GM12891 (cell line): ENCODE measurements at regions not wholly inside any gene's neighbourhood (a gene's known extent, or its start where the extent isn't known, plus 50 kb on each side); places are given as distances from the start of the nearest gene placed in this dataset.

Experiments
- POLR2A ChIP-seq: IDR thresholded peaks from 2 replicates; pipeline ENCODE4 v1.6.1; 2011; ENCODE audit warnings: low read depth, low read length, control low read depth
- POLR2AphosphoS5 ChIP-seq: IDR thresholded peaks from 2 replicates; pipeline ENCODE4 v1.6.1; 2011; ENCODE audit warnings: low read depth, low read length, control low read depth
- POU2F2 ChIP-seq: IDR thresholded peaks from 2 replicates; pipeline ENCODE4 v1.6.1; 2011; ENCODE audit warnings: low read depth, mild to moderate bottlenecking, control low read depth, low read length, moderate library complexity
- SPI1 ChIP-seq: IDR thresholded peaks from 2 replicates; pipeline ENCODE4 v1.6.1; 2011; ENCODE audit warnings: low read depth, low read length, control low read depth
- TAF1 ChIP-seq: IDR thresholded peaks from 2 replicates; pipeline ENCODE4 v1.6.1; 2011; ENCODE audit warnings: low read depth, low read length, control low read depth

- TF ChIP-seq POLR2A, result no peak
- no peak for TF ChIP-seq SPI1
- TF ChIP-seq POLR2AphosphoS5, result no peak
- no peak for TF ChIP-seq TAF1
- no peak for TF ChIP-seq POU2F2
Observed at GRCh38 chr13:53694814-53695532, 666.4 kb downstream of the OLFM4 start.
